GM23248 (cell line): ENCODE measurements at regions not wholly inside any gene's neighbourhood (a gene's known extent, or its start where the extent isn't known, plus 50 kb on each side); places are given as distances from the start of the nearest gene placed in this dataset.

Experiments used
- DNase-seq: peaks from one replicate; pipeline ENCODE4 v3.0.0-alpha.2; 2015
- H2AFZ ChIP-seq: fragments of 200-600 bp; sonication (generic); 2 replicates; pipeline ENCODE4 v1.6.1; 2016; ENCODE audit warnings: antibody characterized with exemption
- H3F3A ChIP-seq: fragments of 200-600 bp; sonication (generic); 2 replicates; pipeline ENCODE4 v1.6.1; 2016; ENCODE audit warnings: mild to moderate bottlenecking, antibody characterized with exemption, mixed run types; ENCODE audit not compliant: insufficient read depth
- H3K27ac ChIP-seq: fragments of 200-600 bp; sonication (generic); 2 replicates; pipeline ENCODE4 v1.5.1; 2016; ENCODE audit warnings: mild to moderate bottlenecking
- H3K27me3 ChIP-seq: fragments of 200-600 bp; sonication (generic); replicated peaks from 2 replicates; pipeline ENCODE4 v1.6.1; 2016; ENCODE audit warnings: mild to moderate bottlenecking; ENCODE audit not compliant: insufficient read depth
- H3K36me3 ChIP-seq: fragments of 200-600 bp; sonication (generic); 2 replicates; pipeline ENCODE4 v1.6.1; 2016; ENCODE audit warnings: low read depth, mild to moderate bottlenecking
- H3K4me1 ChIP-seq: fragments of 200-600 bp; sonication (generic); 2 replicates; pipeline ENCODE4 v1.6.1; 2016; ENCODE audit warnings: mild to moderate bottlenecking; ENCODE audit not compliant: insufficient read depth
- H3K4me2 ChIP-seq: fragments of 200-600 bp; sonication (generic); one replicate; pipeline ENCODE4 v1.6.1; 2016; ENCODE audit warnings: mild to moderate bottlenecking; ENCODE audit not compliant: unreplicated experiment
- H3K4me3 ChIP-seq: fragments of 200-600 bp; sonication (generic); 2 replicates; pipeline ENCODE4 v1.5.1; 2016; ENCODE audit warnings: mild to moderate bottlenecking
- H3K79me2 ChIP-seq: fragments of 200-600 bp; sonication (generic); 2 replicates; pipeline ENCODE4 v1.6.1; 2016; ENCODE audit warnings: mild to moderate bottlenecking; ENCODE audit not compliant: insufficient read depth
- H3K9ac ChIP-seq: fragments of 200-600 bp; sonication (generic); 2 replicates; pipeline ENCODE4 v1.6.1; 2016; ENCODE audit warnings: mild to moderate bottlenecking
- H3K9me2 ChIP-seq: fragments of 200-600 bp; sonication (generic); 2 replicates; pipeline ENCODE4 v1.6.1; 2016; ENCODE audit warnings: mixed run types, mild to moderate bottlenecking, moderate library complexity; ENCODE audit not compliant: insufficient read depth
- H3K9me3 ChIP-seq: fragments of 200-600 bp; sonication (generic); one replicate; pipeline ENCODE4 v1.6.1; 2017; ENCODE audit warnings: low read depth
- H4K20me1 ChIP-seq: fragments of 200-600 bp; sonication (generic); 2 replicates; pipeline ENCODE4 v1.6.0; 2016; ENCODE audit not compliant: insufficient read depth
- EZH2 ChIP-seq: fragments of 200-600 bp; sonication (generic); IDR thresholded peaks from 2 replicates; pipeline ENCODE4 v1.6.1; 2018; ENCODE audit warnings: antibody characterized with exemption, mild to moderate bottlenecking; ENCODE audit not compliant: insufficient read depth, poor library complexity, severe bottlenecking
- EZH2phosphoT487 ChIP-seq: fragments of 200-600 bp; sonication (generic); IDR thresholded peaks from 2 replicates; pipeline ENCODE4 v1.6.1; 2018; ENCODE audit warnings: antibody characterized with exemption, moderate library complexity, mild to moderate bottlenecking, low read depth; ENCODE audit not compliant: insufficient read depth
- WGBS, 2 experiments: methylation state at CpG; one replicate each; pipeline ENCODE4 v1.1.6; 2015 to 2017; ENCODE audit warnings: low lambda C conversion rate in 2 of 2, low coverage in 1 of 2; ENCODE audit errors: missing lambda C conversion rate in 2 of 2; 5-methylcytosine and 5-hydroxymethylcytosine counted together
- in situ Hi-C: fragments of 300-500 bp; cut with MboI; formaldehyde crosslinking; loops from 2 replicates; pipeline ENCODE4 v1.15.0; 2020

GRCh38 chr10:35843524-35844181 lies 201.6 kb upstream of the FZD8 start:
- H3K79me2 ChIP-seq, result no peaks in the 10 kb centered on the region
- no peak overlapping the region for H2AFZ ChIP-seq
- H3K4me2 ChIP-seq, result no peak overlapping the region
- H3K4me1 ChIP-seq, result no peaks in the 10 kb centered on the region
- H3K9ac ChIP-seq, result no peak overlapping the region
- no peaks in the 10 kb centered on the region for H3K27me3 ChIP-seq
- H3K9me2 ChIP-seq, result no peaks in the 10 kb centered on the region
- H3F3A ChIP-seq, result no peaks in the 10 kb centered on the region
- no peaks in the 10 kb centered on the region for H4K20me1 ChIP-seq
- in situ Hi-C loops, result no loop called here
- WGBS, 2 experiments, result 28 to 30% methylated on average over 13 of the region's 13 CpGs
- no peak overlapping the region for H3K4me3 ChIP-seq
- DNase-seq, result no peak
- H3K9me3 ChIP-seq, result no peaks in the 10 kb centered on the region
- no peak overlapping the region for H3K27ac ChIP-seq
- H3K36me3 ChIP-seq, result no peaks in the 10 kb centered on the region
- no peak for TF ChIP-seq EZH2phosphoT487
- TF ChIP-seq EZH2, result no peak

DNA sequence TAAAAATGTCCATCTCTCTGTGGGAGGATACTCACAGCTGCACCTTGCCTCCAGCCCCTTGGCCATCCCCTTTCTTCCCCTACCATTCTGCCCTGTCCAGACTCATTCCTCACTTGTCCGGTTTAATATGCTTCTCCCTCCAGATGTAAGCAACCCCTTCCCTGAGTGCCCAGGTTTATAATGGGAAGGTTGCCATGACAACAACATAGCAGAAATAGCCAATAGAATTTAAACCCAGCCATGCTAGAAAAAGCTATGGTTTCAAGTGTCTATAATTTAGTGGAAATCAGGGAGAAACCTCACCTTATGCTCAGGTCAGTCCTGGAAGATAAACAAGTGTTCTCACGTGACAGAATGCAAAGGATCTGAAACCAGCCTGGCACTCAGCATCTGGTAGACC lies 196.0 kb upstream of the FZD8 start:
- Histone ChIP-seq H3K27me3 (no peaks in the 10 kb centered on the region), H3K9me2 (no peaks in the 10 kb centered on the region), H4K20me1 (no peaks in the 10 kb centered on the region), H3K4me1 (no peaks in the 10 kb centered on the region), H3K9ac (no peak overlapping the region), H3K4me3 (no peak overlapping the region), H3K4me2 (no peak overlapping the region), H3K9me3 (no peaks in the 10 kb centered on the region), H3K27ac (no peak overlapping the region), H2AFZ (no peak overlapping the region), H3K79me2 (no peaks in the 10 kb centered on the region), H3F3A (no peaks in the 10 kb centered on the region), H3K36me3 (no peaks in the 10 kb centered on the region)
- 8 to 10% methylated on average over 2 of the region's 2 CpGs for WGBS, 2 experiments
- TF ChIP-seq EZH2 (no peak), EZH2phosphoT487 (no peak)
- in situ Hi-C loops, result no loop called here
- no peak for DNase-seq

DNA sequence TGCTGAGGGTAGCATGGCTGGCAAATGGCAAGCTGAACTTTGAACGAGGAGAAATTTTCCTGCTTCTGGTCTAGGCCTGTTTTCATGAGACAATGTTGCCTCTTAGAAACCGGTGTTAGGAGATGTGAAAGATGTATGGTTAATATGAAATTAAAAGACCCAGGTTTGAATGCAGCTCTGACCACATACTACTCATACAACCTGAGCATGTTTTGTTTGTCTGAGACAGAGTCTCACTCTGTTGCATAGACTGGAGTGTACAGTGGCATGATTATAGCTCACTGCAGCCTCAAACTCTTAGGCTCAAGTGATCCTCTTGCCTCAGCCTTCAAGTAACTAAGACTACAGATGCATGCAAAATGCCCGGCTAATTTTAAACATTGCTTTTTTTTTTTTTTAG lies 193.4 kb upstream of the FZD8 start:
- Histone ChIP-seq H3K27me3 (no peaks in the 10 kb centered on the region), H3K36me3 (no peaks in the 10 kb centered on the region), H2AFZ (no peak overlapping the region), H3K4me2 (no peak overlapping the region), H3F3A (no peaks in the 10 kb centered on the region), H3K4me1 (no peaks in the 10 kb centered on the region), H3K9me2 (no peaks in the 10 kb centered on the region), H3K79me2 (no peaks in the 10 kb centered on the region), H4K20me1 (no peaks in the 10 kb centered on the region), H3K9me3 (no peaks in the 10 kb centered on the region), H3K4me3 (no peak overlapping the region), H3K27ac (no peak overlapping the region), H3K9ac (no peak overlapping the region)
- TF ChIP-seq EZH2phosphoT487 (no peak), EZH2 (no peak)
- no peak for DNase-seq
- in situ Hi-C loops, result no loop called here
- WGBS, 2 experiments, result 68 to 82% methylated on average over 3 of the region's 3 CpGs

DNA sequence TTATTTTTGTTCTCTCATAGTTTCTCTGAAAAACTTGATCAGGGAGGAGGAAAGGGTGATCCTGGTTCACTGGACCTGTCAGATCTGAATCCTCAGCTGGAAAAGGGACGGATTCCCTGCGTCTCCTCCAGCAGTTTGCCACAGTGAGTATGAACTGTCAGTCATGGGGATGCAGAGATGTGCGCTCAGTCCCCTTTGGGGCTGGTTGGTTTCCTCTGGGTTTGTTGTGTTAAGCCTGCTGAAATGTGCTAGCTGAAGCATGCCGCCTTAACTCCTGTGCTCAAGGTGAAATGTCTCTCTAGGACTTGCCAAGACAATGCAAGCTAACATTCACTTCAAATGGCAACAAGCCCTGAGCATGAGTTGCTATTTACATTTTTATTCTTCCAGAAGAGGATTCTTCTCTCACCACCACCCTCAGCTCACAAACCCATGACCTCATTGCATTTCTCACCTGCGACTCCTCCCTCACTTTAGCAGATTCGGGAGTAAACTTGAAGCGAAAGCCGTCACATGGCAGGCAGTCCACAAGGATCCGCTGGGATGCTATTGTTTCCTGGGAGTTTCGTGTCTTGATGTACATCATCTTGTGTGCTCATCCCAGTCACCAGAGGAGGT lies 192.9 kb upstream of the FZD8 start:
- in situ Hi-C loops, result no loop called here
- no peaks in the 10 kb centered on the region for H3K79me2 ChIP-seq
- WGBS, 2 experiments, result 80 to 84% methylated on average over 10 of the region's 10 CpGs
- H3F3A ChIP-seq, result no peaks in the 10 kb centered on the region
- no peak overlapping the region for H3K9ac ChIP-seq
- H3K36me3 ChIP-seq, result no peaks in the 10 kb centered on the region
- H3K4me1 ChIP-seq, result no peaks in the 10 kb centered on the region
- H3K9me3 ChIP-seq, result no peaks in the 10 kb centered on the region
- no peaks in the 10 kb centered on the region for H4K20me1 ChIP-seq
- H3K4me3 ChIP-seq, result no peak overlapping the region
- H3K9me2 ChIP-seq, result no peaks in the 10 kb centered on the region
- no peak for DNase-seq
- H2AFZ ChIP-seq, result no peak overlapping the region
- no peak overlapping the region for H3K27ac ChIP-seq
- H3K27me3 ChIP-seq, result no peaks in the 10 kb centered on the region
- TF ChIP-seq EZH2phosphoT487 (no peak), EZH2 (no peak)
- H3K4me2 ChIP-seq, result no peak overlapping the region

DNA sequence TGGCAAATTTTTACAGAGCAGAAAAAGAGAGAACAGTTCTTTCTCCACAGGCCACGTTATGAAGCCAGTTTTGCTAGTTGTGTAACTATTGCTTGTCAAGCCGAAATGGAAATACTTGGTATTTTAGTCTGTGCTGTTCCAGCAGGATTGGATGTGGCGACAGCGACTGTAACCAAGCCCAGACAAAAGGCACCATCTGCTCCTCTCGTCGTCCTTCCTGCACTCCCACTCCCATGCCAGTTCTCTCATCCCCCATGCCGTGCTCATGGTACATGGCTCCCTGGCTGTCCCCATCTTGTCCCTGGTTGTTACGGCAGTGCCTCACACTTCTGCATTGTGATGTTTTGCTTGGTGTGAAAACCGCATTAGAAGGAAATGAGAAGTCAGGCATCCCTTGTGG lies 185.7 kb upstream of the FZD8 start:
- Histone ChIP-seq H3K27me3 (no peaks in the 10 kb centered on the region), H3K79me2 (no peaks in the 10 kb centered on the region), H3K4me2 (no peak overlapping the region), H3K9me2 (no peaks in the 10 kb centered on the region), H3K4me1 (peaks cover under 1% of the 10 kb centered on the region), H3K36me3 (no peaks in the 10 kb centered on the region), H3K9ac (no peak overlapping the region), H3K9me3 (no peaks in the 10 kb centered on the region), H3K27ac (no peak overlapping the region), H2AFZ (no peak overlapping the region), H3K4me3 (no peak overlapping the region), H4K20me1 (no peaks in the 10 kb centered on the region), H3F3A (peaks cover 2% of the 10 kb centered on the region)
- DNase-seq, result no peak
- 72 to 75% methylated on average over 9 of the region's 9 CpGs for WGBS, 2 experiments
- in situ Hi-C loops, result no loop called here
- TF ChIP-seq EZH2, result no peak
- no peak for TF ChIP-seq EZH2phosphoT487
